ENCODE measurements at regions not wholly inside any gene's neighbourhood (a gene's known extent, or its start where the extent isn't known, plus 50 kb on each side); places are given as distances from the start of the nearest gene placed in this dataset.
A peak's percentile ranks its signal among the peaks of the same experiment; 100 is the strongest.

- no peak for DNase-seq (ENCODE audit: low read depth)
Observed at GRCh38 chr9:129343424-129344375, 165.6 kb upstream of the IER5L start.

- no peak for DNase-seq (ENCODE audit: low read depth)
Observed at GRCh38 chr9:129342591-129343423, 164.7 kb upstream of the IER5L start.

GRCh38 chr9:129341987-129342348, 163.9 kb upstream of the IER5L start:
- DNase-seq (ENCODE audit: low read depth), result no peak

- DNase-seq (ENCODE audit: low read depth), result no peak
Observed at GRCh38 chr9:129341171-129341986, 163.3 kb upstream of the IER5L start.

- DNase-seq (ENCODE audit: low read depth), result no peak
Observed at GRCh38 chr9:129340427-129341170, 162.5 kb upstream of the IER5L start.

GRCh38 chr9:129339539-129340157, 161.6 kb upstream of the IER5L start:
- DNase-seq (ENCODE audit: low read depth), result no peak

- no peak for DNase-seq (ENCODE audit: low read depth)
Observed at GRCh38 chr9:129338724-129339430, 160.8 kb upstream of the IER5L start.

- no peak for DNase-seq (ENCODE audit: low read depth)
Observed at GRCh38 chr9:129337336-129338140, 159.5 kb upstream of the IER5L start.

GRCh38 chr9:129336601-129337331, 158.7 kb upstream of the IER5L start:
- peak; percentile 12 for DNase-seq (ENCODE audit: low read depth)

- DNase-seq (ENCODE audit: low read depth), result no peak
Observed at GRCh38 chr9:129336130-129336528, 158.1 kb upstream of the IER5L start.

GRCh38 chr9:129335464-129336129, 157.5 kb upstream of the IER5L start:
- DNase-seq (ENCODE audit: low read depth), result no peak

- peak; percentile 14 for DNase-seq (ENCODE audit: low read depth)
Observed at GRCh38 chr9:129334105-129334935, 156.3 kb upstream of the IER5L start.

- no peak for DNase-seq (ENCODE audit: low read depth)
Observed at GRCh38 chr9:129333617-129334104, 155.6 kb upstream of the IER5L start.

- no peak for DNase-seq (ENCODE audit: low read depth)
Observed at GRCh38 chr9:129332581-129332980, 154.5 kb upstream of the IER5L start.

GRCh38 chr9:129331772-129332500, 153.9 kb upstream of the IER5L start:
- DNase-seq (ENCODE audit: low read depth), result no peak

GRCh38 chr9:129331493-129331765, 153.4 kb upstream of the IER5L start:
- no peak for DNase-seq (ENCODE audit: low read depth)

Data from activated T-cell treated with anti-CD3 and anti-CD28 coated beads for 48 hours (primary cell).